Body of pancreas (tissue), 4 donors: ENCODE measurements at regions not wholly inside any gene's neighbourhood (a gene's known extent, or its start where the extent isn't known, plus 50 kb on each side); places are given as distances from the start of the nearest gene placed in this dataset.

Experiments
- ATAC-seq: fragments of 150-250 bp; one replicate; pipeline ENCODE4 v1.9.1; 2016
- DNase-seq, 4 donors: peaks; one replicate each; pipeline ENCODE4 v3.0.0-alpha.2; 2019
- H3K27ac ChIP-seq, 4 donors: fragments of 200-600 bp; sonication (generic); 1 replicate in 3 of 4; 2 replicates in 1 of 4; pipeline versions ENCODE4 v1.5.1 to v1.6.1; 2016 to 2019; ENCODE audit warnings: mild to moderate bottlenecking in 1 of 4, mixed read lengths in 1 of 4, moderate library complexity in 1 of 4
- H3K27me3 ChIP-seq, 2 donors: fragments of 200-600 bp; sonication (generic); one replicate each; pipeline ENCODE4 v1.6.0; 2016; ENCODE audit warnings: mild to moderate bottlenecking in 1 of 2
- H3K36me3 ChIP-seq, 2 donors: fragments of 200-600 bp; sonication (generic); replicated peaks in 1 of 2; 2 replicates each; pipeline ENCODE4 v1.5.1; 2016; ENCODE audit warnings: low read depth in 2 of 2; ENCODE audit not compliant: insufficient read depth in 1 of 2
- H3K4me1 ChIP-seq: fragments of 200-600 bp; sonication (generic); one replicate; pipeline ENCODE4 v1.6.0; 2016
- H3K4me3 ChIP-seq, 2 donors: fragments of 200-600 bp; sonication (generic); 1 replicate in 1 of 2; 2 replicates in 1 of 2; pipeline ENCODE4 v1.5.1; 2016 to 2019
- H3K9me3 ChIP-seq, 3 donors: fragments of 200-600 bp; sonication (generic); 1 replicate in 2 of 3; 2 replicates in 1 of 3; pipeline ENCODE4 v1.5.1; 2016
- POLR2A ChIP-seq, 3 donors: fragments of 450-650 bp; IDR thresholded peaks; one replicate each; pipeline ENCODE4 v1.6.1; 2016; ENCODE audit warnings: antibody characterized with exemption in 3 of 3, mild to moderate bottlenecking in 2 of 3
- whole genome bisulfite sequencing, 2 donors: methylation state at CpG; one replicate each; pipeline ENCODE4 v1.1.5; 2017; 5-methylcytosine and 5-hydroxymethylcytosine counted together
- intact Hi-C: fragments of 100-400 bp; cut with DNase I; formaldehyde crosslinking; loops from one replicate; pipeline ENCODE4 v1.15.1; 2023
- TF ChIP-seq, protein P1 (sequence below), 7 experiments: fragments of 450-650 bp in 4 of 7; fragments of 200-600 bp in 3 of 7; sonication (generic) in 3 of 7; IDR thresholded peaks; one replicate each; pipeline ENCODE4 v1.5.1; 2016 to 2019; ENCODE audit warnings: antibody characterized with exemption in 7 of 7

DNA sequence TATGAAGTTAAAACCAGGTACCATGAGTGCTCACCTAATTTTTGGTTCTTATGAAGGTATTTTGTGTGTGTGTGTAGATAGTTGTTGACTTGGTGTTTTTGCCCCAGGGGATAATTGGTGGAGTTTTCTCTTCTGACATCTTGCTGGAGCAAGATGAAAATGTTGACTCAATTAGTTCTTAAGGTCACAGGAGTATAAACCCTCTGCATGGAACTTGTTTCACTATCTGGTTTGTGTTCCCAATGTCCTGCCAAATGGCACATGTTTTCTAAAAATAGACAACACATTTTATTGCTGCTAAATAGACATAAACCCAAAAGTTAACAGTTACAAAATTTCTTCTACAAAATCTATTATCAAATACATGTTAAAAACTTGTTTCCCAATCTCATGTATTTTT, 180.9 kb downstream of the FAM170A start:
- DNase-seq (no peak), ATAC-seq (no peak)
- H3K4me3 ChIP-seq, result no peak overlapping the region
- H3K36me3 ChIP-seq, result no peaks in the 10 kb centered on the region
- H3K27me3 ChIP-seq, result no peaks in the 10 kb centered on the region
- H3K9me3 ChIP-seq, result no peaks in the 10 kb centered on the region
- no peak overlapping the region for H3K27ac ChIP-seq
- intact Hi-C loops, result no loop called here
- TF ChIP-seq, protein P1, sequence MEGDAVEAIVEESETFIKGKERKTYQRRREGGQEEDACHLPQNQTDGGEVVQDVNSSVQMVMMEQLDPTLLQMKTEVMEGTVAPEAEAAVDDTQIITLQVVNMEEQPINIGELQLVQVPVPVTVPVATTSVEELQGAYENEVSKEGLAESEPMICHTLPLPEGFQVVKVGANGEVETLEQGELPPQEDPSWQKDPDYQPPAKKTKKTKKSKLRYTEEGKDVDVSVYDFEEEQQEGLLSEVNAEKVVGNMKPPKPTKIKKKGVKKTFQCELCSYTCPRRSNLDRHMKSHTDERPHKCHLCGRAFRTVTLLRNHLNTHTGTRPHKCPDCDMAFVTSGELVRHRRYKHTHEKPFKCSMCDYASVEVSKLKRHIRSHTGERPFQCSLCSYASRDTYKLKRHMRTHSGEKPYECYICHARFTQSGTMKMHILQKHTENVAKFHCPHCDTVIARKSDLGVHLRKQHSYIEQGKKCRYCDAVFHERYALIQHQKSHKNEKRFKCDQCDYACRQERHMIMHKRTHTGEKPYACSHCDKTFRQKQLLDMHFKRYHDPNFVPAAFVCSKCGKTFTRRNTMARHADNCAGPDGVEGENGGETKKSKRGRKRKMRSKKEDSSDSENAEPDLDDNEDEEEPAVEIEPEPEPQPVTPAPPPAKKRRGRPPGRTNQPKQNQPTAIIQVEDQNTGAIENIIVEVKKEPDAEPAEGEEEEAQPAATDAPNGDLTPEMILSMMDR (IDR thresholded peaks at IDR 0.05), result no peak
- TF ChIP-seq POLR2A (IDR thresholded peaks at IDR 0.05), result no peak
- no peaks in the 10 kb centered on the region for H3K4me1 ChIP-seq

DNA sequence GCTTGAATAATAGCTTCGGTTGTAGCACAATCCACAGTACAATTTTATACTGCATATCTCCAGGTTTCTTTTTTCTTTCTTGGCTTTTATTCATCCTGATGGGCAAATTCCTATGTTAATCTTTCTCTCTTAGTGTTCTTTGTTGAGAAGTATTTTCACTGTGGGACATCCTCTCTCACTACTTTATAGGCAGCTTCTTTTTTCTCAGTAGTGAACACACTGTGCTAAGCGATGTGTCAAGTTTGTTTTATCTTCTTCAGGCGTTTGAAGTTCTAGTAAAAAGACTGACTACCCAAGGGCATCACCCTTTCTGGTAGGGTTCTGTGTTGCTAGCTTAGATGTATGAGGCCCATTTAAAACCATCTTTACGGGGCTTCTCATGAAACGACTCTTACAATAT, 182.1 kb downstream of the FAM170A start:
- H3K36me3 ChIP-seq, result no peaks in the 10 kb centered on the region
- no peaks in the 10 kb centered on the region for H3K4me1 ChIP-seq
- no peaks in the 10 kb centered on the region for H3K27me3 ChIP-seq
- TF ChIP-seq, protein P1 (IDR thresholded peaks at IDR 0.05), result no peak
- TF ChIP-seq POLR2A (IDR thresholded peaks at IDR 0.05), result no peak
- no peak overlapping the region for H3K4me3 ChIP-seq
- WGBS, 2 donors, result 76 to 80% methylated on average over 5 of the region's 5 CpGs
- no peaks in the 10 kb centered on the region for H3K9me3 ChIP-seq
- ATAC-seq (no peak), DNase-seq (no peak)
- intact Hi-C loops, result no loop called here
- no peak overlapping the region for H3K27ac ChIP-seq

DNA sequence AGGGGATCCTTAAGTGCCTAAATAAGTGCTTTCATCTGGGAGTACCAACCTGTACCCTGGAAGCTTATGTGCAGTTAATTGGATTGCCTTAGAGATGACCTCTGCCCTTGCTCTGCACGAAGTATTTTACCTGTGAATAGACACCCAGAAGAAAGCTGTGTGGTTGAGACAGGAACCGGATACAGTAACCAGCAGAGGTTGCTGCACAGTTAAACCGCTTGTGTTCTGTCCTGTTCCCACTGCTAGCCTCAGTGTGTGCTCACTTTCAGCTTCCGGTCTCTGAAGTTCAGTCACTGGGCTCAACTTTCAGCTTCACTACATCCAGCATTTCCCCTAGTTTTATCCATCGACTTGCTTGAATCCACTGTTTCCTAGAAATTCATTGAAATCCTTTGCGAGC, 185.3 kb downstream of the FAM170A start:
- H3K27me3 ChIP-seq, result no peaks in the 10 kb centered on the region
- intact Hi-C loops, result no loop called here
- ATAC-seq, result no peak

DNA sequence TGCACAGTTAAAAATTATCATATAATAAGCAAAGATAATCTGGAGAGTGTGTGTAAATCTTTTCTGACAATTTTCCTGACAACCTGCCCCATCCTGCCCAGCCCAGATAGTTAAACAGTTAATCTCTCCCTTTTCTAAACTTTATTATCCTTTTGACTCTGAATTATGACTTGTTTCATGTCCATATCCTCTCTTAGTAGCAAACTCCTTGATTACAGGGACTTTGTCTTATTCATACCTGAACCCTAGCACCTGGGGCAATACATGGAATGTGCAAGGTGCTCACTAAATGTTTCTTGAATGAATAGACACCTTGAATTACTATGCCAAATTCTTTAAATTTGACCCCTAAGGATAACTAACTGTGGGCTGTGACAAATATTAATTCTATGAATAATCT, 186.7 kb downstream of the FAM170A start:
- intact Hi-C loops, result no loop called here

More for the DNA sequence above, 185.3 kb downstream of the FAM170A start:
- Histone ChIP-seq H3K27ac (no peak overlapping the region), H3K4me1 (no peaks in the 10 kb centered on the region), H3K9me3 (no peaks in the 10 kb centered on the region), H3K36me3 (no peaks in the 10 kb centered on the region), H3K4me3 (no peak overlapping the region)
- 68 to 81% methylated on average over 6 of the region's 6 CpGs for WGBS, 2 donors
- no peak for DNase-seq
- TF ChIP-seq POLR2A (IDR thresholded peaks at IDR 0.05), result no peak
- TF ChIP-seq, protein P1 (IDR thresholded peaks at IDR 0.05), result no peak

DNA sequence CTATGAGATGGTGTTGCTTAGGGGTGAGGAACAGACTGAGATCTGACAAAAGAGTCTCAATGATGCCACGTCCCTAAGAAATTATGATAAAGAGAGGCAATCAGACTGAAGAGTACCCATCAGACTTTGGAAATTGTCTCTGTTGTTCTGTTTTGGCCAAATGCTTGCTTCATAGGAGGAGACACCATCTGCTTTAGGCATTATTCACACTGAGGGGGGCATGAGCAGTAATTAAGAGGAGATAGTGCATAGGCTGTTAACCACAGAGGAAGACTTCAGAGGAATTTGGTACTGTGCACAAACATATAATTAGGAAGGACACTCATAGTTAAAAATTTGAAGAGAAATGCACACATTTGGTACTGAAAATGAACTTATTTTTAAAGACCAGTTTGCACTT, 190.7 kb downstream of the FAM170A start:
- no peak overlapping the region for H3K4me3 ChIP-seq
- no peak for TF ChIP-seq POLR2A (IDR thresholded peaks at IDR 0.05)
- TF ChIP-seq, protein P1 (IDR thresholded peaks at IDR 0.05), result no peak
- 68 to 85% methylated on average over 1 of the region's 1 CpG for WGBS, 2 donors
- no peak for DNase-seq
- ATAC-seq, result no peak
- no peak overlapping the region for H3K27ac ChIP-seq
- H3K9me3 ChIP-seq, result no peaks in the 10 kb centered on the region
- no peaks in the 10 kb centered on the region for H3K4me1 ChIP-seq
- H3K36me3 ChIP-seq, result no peaks in the 10 kb centered on the region
- H3K27me3 ChIP-seq, result no peaks in the 10 kb centered on the region
- intact Hi-C loops, result no loop called here

More for the DNA sequence above, 186.7 kb downstream of the FAM170A start:
- H3K27ac ChIP-seq, result no peak overlapping the region
- TF ChIP-seq POLR2A (IDR thresholded peaks at IDR 0.05), result no peak
- TF ChIP-seq, protein P1 (IDR thresholded peaks at IDR 0.05), result no peak
- no peaks in the 10 kb centered on the region for H3K36me3 ChIP-seq
- no peaks in the 10 kb centered on the region for H3K9me3 ChIP-seq
- DNase-seq, result no peak
- H3K4me1 ChIP-seq, result no peaks in the 10 kb centered on the region
- H3K4me3 ChIP-seq, result no peak overlapping the region
- no peaks in the 10 kb centered on the region for H3K27me3 ChIP-seq
- no peak for ATAC-seq
